Fibroblast of lung (primary cell): ENCODE measurements at regions not wholly inside any gene's neighbourhood (a gene's known extent, or its start where the extent isn't known, plus 50 kb on each side); places are given as distances from the start of the nearest gene placed in this dataset.

Experiments
- DNase-seq, 2 donors: peaks; one replicate each; pipeline versions ENCODE4 v3.0.0 to v3.0.0-alpha.2; 2010; ENCODE audit warnings: low read depth in 2 of 2
- H2AFZ ChIP-seq: 2 replicates; pipeline ENCODE4 v1.5.1; 2012; ENCODE audit warnings: low read length, control low read depth, inconsistent platforms
- H3K27ac ChIP-seq: 2 replicates; pipeline ENCODE4 v1.5.1; 2011; ENCODE audit warnings: low read length, control low read depth; ENCODE audit not compliant: insufficient read depth
- H3K27me3 ChIP-seq: 2 replicates; pipeline ENCODE4 v1.5.1; 2011; ENCODE audit warnings: mild to moderate bottlenecking, low read length; ENCODE audit not compliant: control insufficient read depth, insufficient read depth
- H3K36me3 ChIP-seq: 2 replicates; pipeline ENCODE4 v1.5.1; 2011; ENCODE audit warnings: low read length; ENCODE audit not compliant: control insufficient read depth, insufficient read depth
- H3K4me1 ChIP-seq: 2 replicates; pipeline ENCODE4 v1.5.1; 2011; ENCODE audit warnings: low read length; ENCODE audit not compliant: control insufficient read depth, insufficient read depth; ENCODE audit errors: extremely low read depth
- H3K4me2 ChIP-seq: 2 replicates; pipeline ENCODE4 v1.5.1; 2011; ENCODE audit warnings: low read length, control low read depth; ENCODE audit not compliant: insufficient read depth; ENCODE audit errors: extremely low read depth
- H3K4me3 ChIP-seq, 4 experiments: fragments of 200-600 bp in 1 of 4; sonication (generic) in 1 of 4; replicated peaks in 1 of 4; 2 replicates each; pipeline ENCODE4 v1.5.1; 2011 to 2016; ENCODE audit warnings: low read length in 4 of 4, low read depth in 3 of 4, mild to moderate bottlenecking in 3 of 4, control low read depth in 2 of 4, inconsistent platforms in 1 of 4, mixed read lengths in 1 of 4; ENCODE audit not compliant: insufficient read depth in 1 of 4; ENCODE audit errors: control extremely low read depth in 1 of 4
- H3K79me2 ChIP-seq: 2 replicates; pipeline ENCODE4 v1.5.1; 2012; ENCODE audit warnings: mild to moderate bottlenecking, low read length, inconsistent platforms; ENCODE audit not compliant: control insufficient read depth, insufficient read depth
- H3K9ac ChIP-seq: 2 replicates; pipeline ENCODE4 v1.5.1; 2011; ENCODE audit warnings: mild to moderate bottlenecking, low read length, control low read depth; ENCODE audit not compliant: insufficient read depth
- H3K9me3 ChIP-seq: 2 replicates; pipeline ENCODE4 v1.5.1; 2012; ENCODE audit warnings: low read depth, low read length; ENCODE audit not compliant: control insufficient read depth, insufficient read depth
- H4K20me1 ChIP-seq: 2 replicates; pipeline ENCODE4 v1.5.1; 2011; ENCODE audit warnings: low read length; ENCODE audit not compliant: control insufficient read depth, insufficient read depth; ENCODE audit errors: extremely low read depth
- CTCF ChIP-seq, 2 donors: IDR thresholded peaks in 1 of 2; conservative IDR thresholded peaks in 1 of 2; 1 replicate in 1 of 2; 2 replicates in 1 of 2; pipeline ENCODE4 v1.5.1; 2011 to 2012; ENCODE audit warnings: low read length in 2 of 2, control low read depth in 1 of 2, inconsistent platforms in 1 of 2, low read depth in 1 of 2, mild to moderate bottlenecking in 1 of 2
- EZH2 ChIP-seq: IDR thresholded peaks from 2 replicates; pipeline ENCODE4 v1.5.1; 2012; ENCODE audit warnings: low read length, control low read depth, mild to moderate bottlenecking; ENCODE audit errors: missing control alignments

DNA sequence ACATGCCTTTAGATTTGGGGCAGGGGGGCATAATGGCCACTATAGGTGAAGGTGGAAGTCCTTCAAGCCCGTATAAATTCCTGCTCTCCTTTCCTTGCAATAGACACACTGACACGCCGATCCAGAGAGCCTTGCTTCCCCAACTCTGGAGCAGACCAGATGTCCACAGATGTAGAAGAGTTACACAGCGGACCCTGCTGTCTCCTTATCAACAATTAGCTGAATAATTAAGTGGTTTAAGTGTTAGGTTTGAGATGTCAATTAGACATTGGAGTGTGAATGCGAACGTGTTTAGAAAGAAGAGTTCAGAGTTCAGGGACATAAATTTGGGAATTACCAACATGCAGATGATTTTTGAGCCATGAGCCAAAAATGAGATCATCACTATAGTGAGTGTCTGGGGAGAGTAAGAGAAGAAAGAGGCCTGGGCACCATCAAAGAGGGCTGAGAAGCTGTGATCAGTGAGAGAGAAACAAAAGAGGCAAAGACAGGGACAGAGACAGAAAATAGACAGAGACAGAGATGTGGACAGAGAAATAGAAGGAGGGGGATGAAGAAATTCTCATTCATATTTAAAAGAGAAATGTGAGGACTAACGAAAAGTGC, 734.4 kb upstream of the ADAMTS16 start:
- no peaks in the 10 kb centered on the region for H3K27me3 ChIP-seq
- no peak overlapping the region for H3K9ac ChIP-seq
- no peaks in the 10 kb centered on the region for H3K79me2 ChIP-seq
- H3K27ac ChIP-seq, result no peak overlapping the region
- H4K20me1 ChIP-seq, result no peaks in the 10 kb centered on the region
- TF ChIP-seq EZH2, result no peak
- TF ChIP-seq CTCF (conservative IDR thresholded peaks at IDR 0.05 in 1 of 2, IDR thresholded peaks at IDR 0.05 in 1 of 2; ENCODE audit: low read depth in 1 of 2, low read length in 2 of 2), result no peak
- no peak overlapping the region for H3K4me2 ChIP-seq
- H3K4me1 ChIP-seq, result no peaks in the 10 kb centered on the region
- no peak overlapping the region for H2AFZ ChIP-seq
- no peaks in the 10 kb centered on the region for H3K9me3 ChIP-seq
- no peaks in the 10 kb centered on the region for H3K36me3 ChIP-seq
- DNase-seq, result no peak
- no peak overlapping the region for H3K4me3 ChIP-seq

DNA sequence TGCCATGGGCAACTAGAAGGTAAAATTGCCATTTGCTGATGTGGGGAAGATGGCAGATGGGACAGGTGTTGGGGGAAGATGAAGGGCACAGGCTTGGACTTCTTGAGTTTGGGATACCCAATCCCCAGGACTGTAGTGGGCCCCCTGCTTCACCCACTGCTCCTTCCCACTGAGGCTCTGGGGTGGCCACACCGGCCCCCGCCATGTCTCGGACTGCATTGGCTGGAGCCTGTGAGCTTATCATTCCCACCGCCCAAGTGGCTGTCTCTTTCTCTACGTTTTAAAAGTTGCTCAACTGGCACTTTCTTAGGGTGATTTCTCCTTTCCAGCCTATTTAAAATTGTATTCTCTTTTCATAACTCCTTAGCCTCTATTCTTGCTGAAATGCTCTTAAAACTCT, 730.0 kb upstream of the ADAMTS16 start:
- no peak for TF ChIP-seq CTCF (conservative IDR thresholded peaks at IDR 0.05 in 1 of 2, IDR thresholded peaks at IDR 0.05 in 1 of 2; ENCODE audit: low read depth in 1 of 2, low read length in 2 of 2)
- no peak for TF ChIP-seq EZH2

GRCh38 chr5:4411664-4412063, 728.5 kb upstream of the ADAMTS16 start:
- H2AFZ ChIP-seq, result no peak overlapping the region
- H3K27me3 ChIP-seq, result no peaks in the 10 kb centered on the region
- no peak for TF ChIP-seq CTCF (conservative IDR thresholded peaks at IDR 0.05 in 1 of 2, IDR thresholded peaks at IDR 0.05 in 1 of 2; ENCODE audit: low read depth in 1 of 2, low read length in 2 of 2)
- no peak for TF ChIP-seq EZH2
- no peak overlapping the region for H3K27ac ChIP-seq
- no peaks in the 10 kb centered on the region for H4K20me1 ChIP-seq
- no peaks in the 10 kb centered on the region for H3K9me3 ChIP-seq
- H3K36me3 ChIP-seq, result no peaks in the 10 kb centered on the region
- no peak overlapping the region for H3K4me2 ChIP-seq
- no peak for DNase-seq
- H3K4me1 ChIP-seq, result no peaks in the 10 kb centered on the region
- no peak overlapping the region for H3K4me3 ChIP-seq
- H3K79me2 ChIP-seq, result no peaks in the 10 kb centered on the region
- no peak overlapping the region for H3K9ac ChIP-seq

More for the DNA sequence above, 730.0 kb upstream of the ADAMTS16 start:
- Histone ChIP-seq H3K27me3 (no peaks in the 10 kb centered on the region), H3K9me3 (no peaks in the 10 kb centered on the region), H3K79me2 (no peaks in the 10 kb centered on the region), H2AFZ (no peak overlapping the region), H3K36me3 (no peaks in the 10 kb centered on the region), H3K27ac (no peak overlapping the region), H3K9ac (no peak overlapping the region), H3K4me3 (no peak overlapping the region), H4K20me1 (no peaks in the 10 kb centered on the region), H3K4me2 (no peak overlapping the region), H3K4me1 (no peaks in the 10 kb centered on the region)
- DNase-seq, result no peak
